HFFc6 (cell line): ENCODE measurements at regions not wholly inside any gene's neighbourhood (a gene's known extent, or its start where the extent isn't known, plus 50 kb on each side); places are given as distances from the start of the nearest gene placed in this dataset.

Experiments
- DNase-seq: peaks from one replicate; pipeline ENCODE4 v3.0.0-alpha.2; 2018
- H3K27ac Mint-ChIP-seq: 2 replicates; pipeline ENCODE4 v1.8.0; 2020; ENCODE audit warnings: mild to moderate bottlenecking, mixed read lengths
- H3K27me3 Mint-ChIP-seq: 2 replicates; pipeline ENCODE4 v1.8.0; 2021; ENCODE audit warnings: mild to moderate bottlenecking, moderate library complexity, mixed read lengths; ENCODE audit not compliant: insufficient read depth
- H3K36me3 Mint-ChIP-seq: 2 replicates; pipeline ENCODE4 v1.8.0; 2021; ENCODE audit warnings: low read depth, mixed read lengths
- H3K4me1 Mint-ChIP-seq: 2 replicates; pipeline ENCODE4 v1.8.0; 2020; ENCODE audit warnings: low read depth, mixed read lengths
- H3K4me3 Mint-ChIP-seq: 2 replicates; pipeline ENCODE4 v1.8.0; 2020; ENCODE audit warnings: mild to moderate bottlenecking, moderate library complexity, mixed read lengths
- H3K9me3 Mint-ChIP-seq: 2 replicates; pipeline ENCODE4 v1.8.0; 2020; ENCODE audit warnings: mild to moderate bottlenecking, mixed read lengths
- TF ChIP-seq, protein P1 (sequence below): fragments of 200-600 bp; sonication (generic); IDR thresholded peaks from 2 replicates; pipeline ENCODE4 v1.5.0; 2021; ENCODE audit warnings: antibody characterized with exemption, mild to moderate bottlenecking

DNA sequence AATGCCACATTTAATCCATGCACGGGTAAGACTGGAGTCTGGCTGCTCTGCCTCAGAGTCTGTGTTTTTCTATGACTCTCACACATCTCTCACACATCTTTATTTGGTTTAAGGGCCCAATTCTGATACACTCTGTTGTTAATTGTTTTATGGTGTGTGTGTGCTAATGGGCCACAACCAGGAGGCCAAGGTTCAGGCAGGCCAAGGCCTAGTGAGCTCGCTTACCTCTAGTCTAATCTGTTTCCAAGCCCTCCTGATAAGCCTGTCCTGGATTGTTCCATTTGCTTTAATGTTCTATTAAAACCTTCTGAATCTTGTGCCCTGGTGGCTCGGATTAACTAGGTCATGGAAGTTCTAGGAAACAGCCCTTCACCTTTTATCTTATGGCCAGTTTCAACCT, 445.4 kb upstream of the DPH6 start:
- H3K36me3 Mint-ChIP-seq: no peaks in the 10 kb centered on the region
- H3K27me3 Mint-ChIP-seq: no peaks in the 10 kb centered on the region; the same call in 1 of the 2 replicates
- H3K4me3 Mint-ChIP-seq: no peak overlapping the region
- no peaks in the 10 kb centered on the region for H3K4me1 Mint-ChIP-seq
- no peak overlapping the region for H3K27ac Mint-ChIP-seq
- DNase-seq: no peak
- no peaks in the 10 kb centered on the region for H3K9me3 Mint-ChIP-seq
- TF ChIP-seq, protein P1, sequence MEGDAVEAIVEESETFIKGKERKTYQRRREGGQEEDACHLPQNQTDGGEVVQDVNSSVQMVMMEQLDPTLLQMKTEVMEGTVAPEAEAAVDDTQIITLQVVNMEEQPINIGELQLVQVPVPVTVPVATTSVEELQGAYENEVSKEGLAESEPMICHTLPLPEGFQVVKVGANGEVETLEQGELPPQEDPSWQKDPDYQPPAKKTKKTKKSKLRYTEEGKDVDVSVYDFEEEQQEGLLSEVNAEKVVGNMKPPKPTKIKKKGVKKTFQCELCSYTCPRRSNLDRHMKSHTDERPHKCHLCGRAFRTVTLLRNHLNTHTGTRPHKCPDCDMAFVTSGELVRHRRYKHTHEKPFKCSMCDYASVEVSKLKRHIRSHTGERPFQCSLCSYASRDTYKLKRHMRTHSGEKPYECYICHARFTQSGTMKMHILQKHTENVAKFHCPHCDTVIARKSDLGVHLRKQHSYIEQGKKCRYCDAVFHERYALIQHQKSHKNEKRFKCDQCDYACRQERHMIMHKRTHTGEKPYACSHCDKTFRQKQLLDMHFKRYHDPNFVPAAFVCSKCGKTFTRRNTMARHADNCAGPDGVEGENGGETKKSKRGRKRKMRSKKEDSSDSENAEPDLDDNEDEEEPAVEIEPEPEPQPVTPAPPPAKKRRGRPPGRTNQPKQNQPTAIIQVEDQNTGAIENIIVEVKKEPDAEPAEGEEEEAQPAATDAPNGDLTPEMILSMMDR: no peak

DNA sequence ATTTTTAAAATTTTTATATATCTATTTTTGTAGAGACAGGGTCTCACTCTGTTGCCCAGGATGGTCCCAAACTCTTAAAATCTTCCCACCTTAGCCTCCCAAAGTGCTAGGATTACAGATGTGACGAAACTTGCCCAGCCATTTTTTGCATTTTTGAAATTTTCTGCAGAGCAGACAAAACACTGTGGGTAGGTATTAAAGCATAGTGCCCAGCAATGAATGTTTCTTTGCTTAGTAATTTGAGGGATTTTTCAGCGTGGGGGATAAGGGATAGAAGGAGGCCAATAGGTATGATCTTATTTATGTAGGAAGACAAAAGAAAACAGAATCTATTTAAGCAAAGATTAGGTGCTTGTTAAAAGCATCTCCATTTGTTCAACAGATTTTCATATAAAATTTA, 446.8 kb upstream of the DPH6 start:
- no peak overlapping the region for H3K4me3 Mint-ChIP-seq
- H3K9me3 Mint-ChIP-seq: no peaks in the 10 kb centered on the region
- no peaks in the 10 kb centered on the region; the same call in none of the 2 replicates for H3K27me3 Mint-ChIP-seq
- H3K27ac Mint-ChIP-seq: no peak overlapping the region
- H3K4me1 Mint-ChIP-seq: no peaks in the 10 kb centered on the region
- H3K36me3 Mint-ChIP-seq: no peaks in the 10 kb centered on the region
- TF ChIP-seq, protein P1: no peak
- no peak for DNase-seq

DNA sequence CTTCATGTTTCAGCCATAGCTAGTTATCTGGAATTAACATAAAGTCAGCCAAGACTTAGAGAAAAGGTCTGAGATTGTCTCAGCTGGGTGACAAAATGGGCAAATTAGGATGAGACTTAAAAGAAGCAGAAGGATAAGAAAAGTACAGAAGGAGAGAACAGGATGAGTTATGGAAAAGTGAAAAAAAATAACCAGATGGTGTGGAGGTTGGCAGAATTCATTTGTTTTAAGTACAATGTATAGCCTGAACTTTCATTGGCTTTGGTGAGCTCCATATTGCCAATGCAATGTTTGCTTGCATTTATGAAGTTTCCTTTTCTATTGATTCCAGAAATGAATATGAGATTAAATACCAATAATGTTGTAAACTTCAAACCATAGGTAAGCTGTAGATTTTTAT, 447.2 kb upstream of the DPH6 start:
- no peaks in the 10 kb centered on the region; the same call in none of the 2 replicates for H3K27me3 Mint-ChIP-seq
- H3K27ac Mint-ChIP-seq: no peak overlapping the region
- TF ChIP-seq, protein P1: no peak
- no peaks in the 10 kb centered on the region for H3K4me1 Mint-ChIP-seq
- no peak overlapping the region for H3K4me3 Mint-ChIP-seq
- no peaks in the 10 kb centered on the region for H3K36me3 Mint-ChIP-seq
- H3K9me3 Mint-ChIP-seq: no peaks in the 10 kb centered on the region
- no peak for DNase-seq

DNA sequence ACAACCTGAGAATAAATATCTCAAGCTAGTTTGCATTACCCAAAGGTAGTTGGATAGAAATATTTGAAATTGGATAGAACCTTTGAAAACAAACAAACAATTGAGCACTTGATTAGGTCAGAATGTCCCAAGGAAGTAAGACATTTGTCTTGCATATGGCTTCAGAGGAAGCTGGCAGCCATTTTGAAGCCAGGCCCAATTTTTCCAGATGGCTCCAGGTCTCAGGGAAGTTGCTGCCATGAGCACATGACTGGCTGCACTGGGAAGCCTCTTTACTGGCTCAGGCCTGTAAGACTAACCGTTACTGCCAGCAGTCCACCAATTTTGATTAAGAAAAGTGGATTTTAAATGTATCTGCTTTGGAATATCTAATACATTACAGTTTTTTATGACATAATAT, 448.9 kb upstream of the DPH6 start:
- no peak overlapping the region for H3K4me3 Mint-ChIP-seq
- H3K27me3 Mint-ChIP-seq: no peaks in the 10 kb centered on the region; the same call in 1 of the 2 replicates
- no peaks in the 10 kb centered on the region for H3K4me1 Mint-ChIP-seq
- no peak for DNase-seq
- H3K9me3 Mint-ChIP-seq: no peaks in the 10 kb centered on the region
- TF ChIP-seq, protein P1: no peak
- no peak overlapping the region for H3K27ac Mint-ChIP-seq
- no peaks in the 10 kb centered on the region for H3K36me3 Mint-ChIP-seq

DNA sequence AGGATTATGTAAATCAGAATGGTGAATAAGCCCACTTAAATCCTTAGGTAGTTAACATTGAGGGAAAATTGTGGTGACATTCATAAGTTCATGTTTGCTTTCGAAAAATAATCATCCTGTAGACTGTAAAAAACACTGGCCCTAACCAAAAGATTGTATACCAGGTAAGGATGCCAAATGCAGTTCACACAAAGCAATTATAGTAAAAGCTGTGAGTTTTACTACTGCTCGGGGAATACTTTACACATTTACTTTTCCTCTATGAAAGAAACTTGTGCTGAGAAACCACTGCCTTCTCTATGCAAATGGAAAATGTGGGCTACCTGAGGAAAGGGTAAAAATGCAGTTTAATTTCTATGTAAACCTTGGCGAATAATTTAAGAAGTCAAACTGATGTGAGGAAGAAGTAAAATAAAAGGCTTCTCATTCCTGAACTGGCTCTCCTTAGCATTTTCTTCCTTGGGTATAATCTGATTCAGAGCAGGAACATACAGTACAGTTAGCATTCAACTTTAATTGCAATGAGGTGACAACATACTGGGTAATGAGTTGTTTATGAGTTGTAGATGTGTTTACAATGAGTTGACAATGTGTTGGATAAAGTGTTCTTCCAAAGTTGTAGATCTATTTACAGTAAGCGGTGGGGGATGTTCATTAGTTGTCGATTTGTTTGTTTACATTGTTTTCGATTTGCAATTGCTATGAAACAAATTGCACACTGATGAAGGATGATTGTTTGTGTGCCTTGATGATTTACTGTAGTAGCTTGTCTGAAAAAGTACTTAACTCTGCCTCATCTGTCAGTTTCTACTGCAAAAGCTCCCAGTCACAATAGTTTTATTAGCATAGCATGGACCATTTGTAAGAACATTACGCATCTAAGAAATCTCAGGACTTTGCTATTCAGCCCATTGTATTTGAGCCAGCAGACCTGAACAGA, 453.0 kb upstream of the DPH6 start:
- H3K27ac Mint-ChIP-seq: no peak overlapping the region

More for the DNA sequence above, 453.0 kb upstream of the DPH6 start:
- Mint-ChIP-seq H3K4me3 (no peak overlapping the region), H3K36me3 (no peaks in the 10 kb centered on the region), H3K4me1 (no peaks in the 10 kb centered on the region), H3K9me3 (no peaks in the 10 kb centered on the region), H3K27me3 (no peaks in the 10 kb centered on the region; the same call in 1 of the 2 replicates)
- TF ChIP-seq, protein P1: no peak
- no peak for DNase-seq
